ENCODE measurements at regions not wholly inside any gene's neighbourhood (a gene's known extent, or its start where the extent isn't known, plus 50 kb on each side); places are given as distances from the start of the nearest gene placed in this dataset.

- H3K36me3 ChIP-seq (ENCODE audit: insufficient read depth), result no peaks in the 10 kb centered on the region
- TF ChIP-seq, protein P1, sequence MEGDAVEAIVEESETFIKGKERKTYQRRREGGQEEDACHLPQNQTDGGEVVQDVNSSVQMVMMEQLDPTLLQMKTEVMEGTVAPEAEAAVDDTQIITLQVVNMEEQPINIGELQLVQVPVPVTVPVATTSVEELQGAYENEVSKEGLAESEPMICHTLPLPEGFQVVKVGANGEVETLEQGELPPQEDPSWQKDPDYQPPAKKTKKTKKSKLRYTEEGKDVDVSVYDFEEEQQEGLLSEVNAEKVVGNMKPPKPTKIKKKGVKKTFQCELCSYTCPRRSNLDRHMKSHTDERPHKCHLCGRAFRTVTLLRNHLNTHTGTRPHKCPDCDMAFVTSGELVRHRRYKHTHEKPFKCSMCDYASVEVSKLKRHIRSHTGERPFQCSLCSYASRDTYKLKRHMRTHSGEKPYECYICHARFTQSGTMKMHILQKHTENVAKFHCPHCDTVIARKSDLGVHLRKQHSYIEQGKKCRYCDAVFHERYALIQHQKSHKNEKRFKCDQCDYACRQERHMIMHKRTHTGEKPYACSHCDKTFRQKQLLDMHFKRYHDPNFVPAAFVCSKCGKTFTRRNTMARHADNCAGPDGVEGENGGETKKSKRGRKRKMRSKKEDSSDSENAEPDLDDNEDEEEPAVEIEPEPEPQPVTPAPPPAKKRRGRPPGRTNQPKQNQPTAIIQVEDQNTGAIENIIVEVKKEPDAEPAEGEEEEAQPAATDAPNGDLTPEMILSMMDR (conservative IDR thresholded peaks at IDR 0.05; ENCODE audit: low read depth, low read length), result no peak
- H2AFZ ChIP-seq (ENCODE audit: low read depth), result no peak overlapping the region
- H3K4me2 ChIP-seq, result no peak overlapping the region
- no peaks in the 10 kb centered on the region for H3K27me3 ChIP-seq (ENCODE audit: insufficient read depth, low read depth)
- H3K79me2 ChIP-seq (ENCODE audit: insufficient read depth, low read depth), result no peaks in the 10 kb centered on the region
- no peak overlapping the region for H3K4me3 ChIP-seq (IDR thresholded peaks at IDR 0.05; ENCODE audit: insufficient read depth, low read depth, low read length)
- no peaks in the 10 kb centered on the region for H3K4me1 ChIP-seq (ENCODE audit: low read depth, poor library complexity, severe bottlenecking)
- no peaks in the 10 kb centered on the region for H4K20me1 ChIP-seq (ENCODE audit: insufficient read depth)
- H3K9ac ChIP-seq, result no peak overlapping the region
- H3K27ac ChIP-seq, result no peak overlapping the region
Measured at GRCh38 chr18:30450927-30451326, 591.6 kb downstream of the DSC3 start.

GRCh38 chr18:30446605-30447004, 595.9 kb downstream of the DSC3 start:
- H2AFZ ChIP-seq (ENCODE audit: low read depth), result no peak overlapping the region
- no peaks in the 10 kb centered on the region for H3K79me2 ChIP-seq (ENCODE audit: insufficient read depth, low read depth)
- TF ChIP-seq, protein P1 (conservative IDR thresholded peaks at IDR 0.05; ENCODE audit: low read depth, low read length), result no peak
- H3K27ac ChIP-seq, result no peak overlapping the region
- no peaks in the 10 kb centered on the region for H4K20me1 ChIP-seq (ENCODE audit: insufficient read depth)
- no peaks in the 10 kb centered on the region for H3K27me3 ChIP-seq (ENCODE audit: insufficient read depth, low read depth)
- H3K9ac ChIP-seq, result no peak overlapping the region
- H3K4me3 ChIP-seq (IDR thresholded peaks at IDR 0.05; ENCODE audit: insufficient read depth, low read depth, low read length), result no peak overlapping the region
- H3K36me3 ChIP-seq (ENCODE audit: insufficient read depth), result no peaks in the 10 kb centered on the region
- H3K4me1 ChIP-seq (ENCODE audit: low read depth, poor library complexity, severe bottlenecking), result no peaks in the 10 kb centered on the region
- H3K4me2 ChIP-seq, result no peak overlapping the region

GRCh38 chr18:30444544-30444943, 598.0 kb downstream of the DSC3 start:
- Histone ChIP-seq H3K27ac (no peak overlapping the region), H3K79me2 (ENCODE audit: insufficient read depth, low read depth) (no peaks in the 10 kb centered on the region), H3K4me1 (ENCODE audit: low read depth, poor library complexity, severe bottlenecking) (no peaks in the 10 kb centered on the region), H3K36me3 (ENCODE audit: insufficient read depth) (no peaks in the 10 kb centered on the region), H3K9ac (no peak overlapping the region), H2AFZ (ENCODE audit: low read depth) (no peak overlapping the region), H4K20me1 (ENCODE audit: insufficient read depth) (no peaks in the 10 kb centered on the region), H3K27me3 (ENCODE audit: insufficient read depth, low read depth) (no peaks in the 10 kb centered on the region), H3K4me2 (no peak overlapping the region), H3K4me3 (IDR thresholded peaks at IDR 0.05; ENCODE audit: insufficient read depth, low read depth, low read length) (no peak overlapping the region)
- TF ChIP-seq, protein P1 (conservative IDR thresholded peaks at IDR 0.05; ENCODE audit: low read depth, low read length), result no peak

DNA sequence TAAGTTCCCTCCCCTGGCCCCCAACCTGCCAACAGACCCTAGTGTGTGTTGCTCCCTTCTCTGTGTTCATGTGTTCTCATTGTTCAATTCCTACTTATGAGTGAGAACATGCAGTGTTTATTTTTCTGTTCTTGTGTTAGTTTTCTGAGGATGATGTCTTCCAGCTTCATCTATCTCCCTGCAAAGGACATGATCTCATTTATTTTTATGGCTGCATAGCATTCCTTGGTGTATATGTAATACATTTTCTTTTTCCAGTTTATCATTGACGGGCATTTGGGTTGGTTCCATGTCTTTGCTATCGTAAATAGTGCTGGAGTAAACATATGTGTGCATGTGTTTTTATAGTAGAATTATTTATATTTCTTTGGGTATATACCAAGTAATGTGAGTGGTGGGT, 602.2 kb downstream of the DSC3 start:
- H3K4me1 ChIP-seq (ENCODE audit: low read depth, poor library complexity, severe bottlenecking), result no peaks in the 10 kb centered on the region
- no peaks in the 10 kb centered on the region for H3K27me3 ChIP-seq (ENCODE audit: insufficient read depth, low read depth)
- H3K4me2 ChIP-seq, result no peak overlapping the region
- no peak overlapping the region for H2AFZ ChIP-seq (ENCODE audit: low read depth)
- H4K20me1 ChIP-seq (ENCODE audit: insufficient read depth), result no peaks in the 10 kb centered on the region
- no peak overlapping the region for H3K9ac ChIP-seq
- no peaks in the 10 kb centered on the region; the same call in 1 of the 2 replicates for H3K36me3 ChIP-seq (ENCODE audit: insufficient read depth)
- no peak overlapping the region for H3K4me3 ChIP-seq (IDR thresholded peaks at IDR 0.05; ENCODE audit: insufficient read depth, low read depth, low read length)
- no peak overlapping the region for H3K27ac ChIP-seq
- no peaks in the 10 kb centered on the region for H3K79me2 ChIP-seq (ENCODE audit: insufficient read depth, low read depth)
- TF ChIP-seq, protein P1 (conservative IDR thresholded peaks at IDR 0.05; ENCODE audit: low read depth, low read length), result no peak
